ENCODE measurements at regions not wholly inside any gene's neighbourhood (a gene's known extent, or its start where the extent isn't known, plus 50 kb on each side); places are given as distances from the start of the nearest gene placed in this dataset.

- TF ChIP-seq TAF1 (IDR thresholded peaks at IDR 0.05; ENCODE audit: borderline replicate concordance, insufficient read depth, low read length) (no peak), POLR2AphosphoS5 (IDR thresholded peaks at IDR 0.05; ENCODE audit: low read depth, low read length) (no peak)
Observed at GRCh38 chr6:120945905-120946594, 388.2 kb downstream of the TBC1D32 start.

Measured in PFSK-1 (cell line).